H1 (cell line): ENCODE measurements at regions not wholly inside any gene's neighbourhood (a gene's known extent, or its start where the extent isn't known, plus 50 kb on each side); places are given as distances from the start of the nearest gene placed in this dataset.

ENCODE experiments used
- CTCF ChIA-PET: fragments of 300-600 bp; sonication (Branson Sonifier 250); formaldehyde crosslinking; loops from one replicate; lab custom pipeline; 2021; ENCODE audit not compliant: partially characterized antibody; lab: Charles Lee
- POLR2A ChIA-PET: fragments of 300-600 bp; sonication (Branson Sonifier 250); formaldehyde crosslinking; loops from one replicate; lab custom pipeline; 2021; ENCODE audit warnings: inconsistent platforms; ENCODE audit not compliant: partially characterized antibody; lab: Charles Lee
- DNase-seq, 2 experiments: peaks; one replicate each; pipeline versions ENCODE4 v3.0.0 to v3.0.0-alpha.2; 2010 to 2022; ENCODE audit warnings: low spot score in 2 of 2, low read depth in 1 of 2, mixed read lengths in 1 of 2
- FAIRE-seq: peaks from 2 replicates; lab custom pipeline; 2011; peaks lifted over from hg19 to GRCh38; lab: Jason Lieb, UNC
- H2AFZ ChIP-seq: 2 replicates; pipeline ENCODE4 v1.8.1; 2012; ENCODE audit warnings: low read length, inconsistent platforms
- H2AK5ac ChIP-seq: 2 replicates; pipeline ENCODE4 v1.6.1; 2013; ENCODE audit warnings: low read depth, low read length
- H2BK120ac ChIP-seq: replicated peaks from 2 replicates; pipeline ENCODE3; 2013; ENCODE audit warnings: low read depth, low read length, inconsistent platforms
- H2BK12ac ChIP-seq: 2 replicates; pipeline ENCODE4 v1.6.1; 2013; ENCODE audit warnings: low read depth, low read length
- H2BK15ac ChIP-seq: 2 replicates; pipeline ENCODE4 v1.6.1; 2013; ENCODE audit warnings: low read length
- H2BK20ac ChIP-seq: 2 replicates; pipeline ENCODE4 v1.6.1; 2013; ENCODE audit warnings: low read length
- H2BK5ac ChIP-seq: 2 replicates; pipeline ENCODE4 v1.6.1; 2013; ENCODE audit warnings: low read depth, low read length
- H3K14ac ChIP-seq: 2 replicates; pipeline ENCODE4 v1.6.1; 2013; ENCODE audit warnings: inconsistent platforms; ENCODE audit not compliant: insufficient read length
- H3K18ac ChIP-seq: 2 replicates; pipeline ENCODE4 v1.6.1; 2013; ENCODE audit warnings: low read length; ENCODE audit errors: extremely low read depth
- H3K23ac ChIP-seq: 2 replicates; pipeline ENCODE4 v1.6.1; 2013; ENCODE audit warnings: inconsistent platforms; ENCODE audit not compliant: insufficient read length
- H3K23me2 ChIP-seq: 2 replicates; pipeline ENCODE4 v1.6.1; 2013; ENCODE audit warnings: low read depth, low read length
- H3K27ac ChIP-seq: 2 replicates; pipeline ENCODE4 v1.6.1; 2011; ENCODE audit warnings: low read depth, low read length, inconsistent platforms
- H3K27me3 ChIP-seq, 4 experiments: replicated peaks in 1 of 4; 1 replicate in 1 of 4; 2 replicates in 3 of 4; pipeline versions ENCODE4 v1.6.1 to v1.8.1; 2011 to 2013; ENCODE audit warnings: low read length in 3 of 4, mild to moderate bottlenecking in 3 of 4, inconsistent platforms in 2 of 4, mixed read lengths in 2 of 4, moderate library complexity in 1 of 4; ENCODE audit not compliant: control insufficient read depth in 3 of 4, insufficient read depth in 3 of 4; ENCODE audit errors: extremely low read depth in 1 of 4
- H3K36me3 ChIP-seq, 4 experiments: 2 replicates each; pipeline versions ENCODE4 v1.6.1 to v1.8.1; 2011 to 2013; ENCODE audit warnings: mild to moderate bottlenecking in 4 of 4, low read length in 3 of 4, moderate library complexity in 2 of 4, control low read depth in 1 of 4, inconsistent platforms in 1 of 4; ENCODE audit not compliant: insufficient read depth in 4 of 4, control insufficient read depth in 2 of 4
- H3K4ac ChIP-seq: replicated peaks from 2 replicates; pipeline ENCODE3; 2013; ENCODE audit warnings: low read length, low read depth, mixed read lengths, inconsistent platforms; ENCODE audit not compliant: insufficient read length
- H3K4me1 ChIP-seq, 4 experiments: replicated peaks in 1 of 4; 1 replicate in 1 of 4; 2 replicates in 3 of 4; pipeline versions ENCODE4 v1.6.1 to v1.8.1; 2011 to 2013; ENCODE audit warnings: low read length in 3 of 4, inconsistent platforms in 2 of 4, mixed read lengths in 1 of 4; ENCODE audit not compliant: insufficient read depth in 4 of 4, control insufficient read depth in 3 of 4
- H3K4me2 ChIP-seq, 2 experiments: 2 replicates each; pipeline versions ENCODE4 v1.6.1 to v1.8.1; 2011 to 2013; ENCODE audit warnings: low read depth in 2 of 2, low read length in 2 of 2, control low read depth in 1 of 2, inconsistent platforms in 1 of 2, mild to moderate bottlenecking in 1 of 2; ENCODE audit not compliant: insufficient read depth in 1 of 2
- H3K4me3 ChIP-seq, 4 experiments: fragments of 200-600, 300-600 bp in 1 of 4; sonication (generic), shearing (Covaris generic), sonication (Bioruptor Twin) in 1 of 4; 2 replicates each; pipeline versions ENCODE4 v1.5.1 to v1.8.1; 2011 to 2016; ENCODE audit warnings: low read length in 4 of 4, low read depth in 3 of 4, control low read depth in 2 of 4, inconsistent platforms in 2 of 4, mild to moderate bottlenecking in 2 of 4, mixed read lengths in 1 of 4, moderate library complexity in 1 of 4; ENCODE audit not compliant: insufficient read depth in 2 of 4; ENCODE audit errors: extremely low read depth in 1 of 4
- H3K56ac ChIP-seq: replicated peaks from 2 replicates; pipeline ENCODE3; 2013; ENCODE audit warnings: low read depth, mild to moderate bottlenecking, mixed read lengths, low read length, inconsistent platforms; ENCODE audit not compliant: insufficient read length
- H3K79me1 ChIP-seq: 2 replicates; pipeline ENCODE4 v1.6.1; 2013; ENCODE audit warnings: low read depth, low read length, control low read depth
- H3K79me2 ChIP-seq, 2 experiments: 2 replicates each; pipeline versions ENCODE4 v1.6.1 to v1.8.1; 2012 to 2013; ENCODE audit warnings: low read length in 2 of 2, mild to moderate bottlenecking in 2 of 2, inconsistent platforms in 1 of 2; ENCODE audit not compliant: insufficient read depth in 2 of 2, control insufficient read depth in 1 of 2
- H3K9ac ChIP-seq, 4 experiments: replicated peaks in 1 of 4; 1 replicate in 1 of 4; 2 replicates in 3 of 4; pipeline versions ENCODE4 v1.6.1 to v1.8.1; 2011 to 2013; ENCODE audit warnings: low read depth in 3 of 4, low read length in 3 of 4, control low read depth in 2 of 4, mild to moderate bottlenecking in 2 of 4, moderate library complexity in 2 of 4, inconsistent platforms in 1 of 4; ENCODE audit errors: extremely low read depth in 1 of 4
- H3K9me3 ChIP-seq, 2 experiments: 2 replicates each; pipeline versions ENCODE4 v1.6.1 to v1.8.1; 2012 to 2013; ENCODE audit warnings: mild to moderate bottlenecking in 2 of 2, moderate library complexity in 2 of 2, control low read depth in 1 of 2, inconsistent platforms in 1 of 2, low read depth in 1 of 2, low read length in 1 of 2, mixed read lengths in 1 of 2; ENCODE audit not compliant: insufficient read depth in 2 of 2
- H4K20me1 ChIP-seq, 2 experiments: replicated peaks in 1 of 2; 2 replicates each; pipeline versions ENCODE3 to v1.8.1; 2011 to 2013; ENCODE audit warnings: inconsistent platforms in 2 of 2, low read length in 2 of 2, mild to moderate bottlenecking in 1 of 2; ENCODE audit not compliant: insufficient read depth in 2 of 2, control insufficient read depth in 1 of 2
- H4K5ac ChIP-seq: 2 replicates; pipeline ENCODE4 v1.6.1; 2013; ENCODE audit warnings: low read length, low read depth, mixed read lengths, inconsistent platforms; ENCODE audit not compliant: insufficient read length
- H4K8ac ChIP-seq: 2 replicates; pipeline ENCODE4 v1.8.0; 2013; ENCODE audit warnings: mild to moderate bottlenecking, moderate library complexity, low read length, inconsistent platforms; ENCODE audit not compliant: insufficient read depth; ENCODE audit errors: extremely low read depth
- H4K91ac ChIP-seq: replicated peaks from 2 replicates; pipeline ENCODE3; 2013; ENCODE audit warnings: low read length, mixed read lengths, inconsistent platforms; ENCODE audit not compliant: insufficient read length
- CHD1 ChIP-seq: IDR thresholded peaks from 2 replicates; pipeline ENCODE4 v1.6.1; 2012; ENCODE audit warnings: low read depth, low read length, improper control_type of control experiment
- CHD2 ChIP-seq: IDR thresholded peaks from 2 replicates; pipeline ENCODE4 v1.6.1; 2012; ENCODE audit warnings: low read length, improper control_type of control experiment
- CREB1 ChIP-seq: IDR thresholded peaks from 2 replicates; pipeline ENCODE4 v1.6.1; 2012; ENCODE audit warnings: inconsistent platforms
- CTBP2 ChIP-seq: IDR thresholded peaks from 2 replicates; pipeline ENCODE4 v1.7.0; 2011; ENCODE audit warnings: borderline replicate concordance, mild to moderate bottlenecking, moderate library complexity, mixed read lengths, low read length; ENCODE audit not compliant: insufficient read depth, insufficient read length
- EP300 ChIP-seq, 2 experiments: IDR thresholded peaks; 1 replicate in 1 of 2; 2 replicates in 1 of 2; pipeline ENCODE4 v1.6.1; 2011 to 2012; ENCODE audit warnings: low read depth in 2 of 2, low read length in 2 of 2, mild to moderate bottlenecking in 2 of 2, borderline replicate concordance in 1 of 2, inconsistent platforms in 1 of 2, moderate library complexity in 1 of 2
- HDAC2 ChIP-seq, 2 experiments: fragments of 300-600 bp in 1 of 2; sonication (generic) in 1 of 2; IDR thresholded peaks; 2 replicates each; pipeline ENCODE4 v1.6.1; 2011 to 2012; ENCODE audit warnings: low read depth in 2 of 2, low read length in 2 of 2, mild to moderate bottlenecking in 2 of 2, moderate library complexity in 2 of 2, borderline replicate concordance in 1 of 2, inconsistent platforms in 1 of 2
- MAFK ChIP-seq: IDR thresholded peaks from 2 replicates; pipeline ENCODE4 v1.6.1; 2012; ENCODE audit warnings: low read depth, mild to moderate bottlenecking, improper control_type of control experiment, low read length
- NRF1 ChIP-seq: IDR thresholded peaks from 2 replicates; pipeline ENCODE4 v1.6.1; 2011; ENCODE audit warnings: mild to moderate bottlenecking, low read depth, low read length, improper control_type of control experiment
- RBBP5 ChIP-seq: IDR thresholded peaks from 2 replicates; pipeline ENCODE4 v1.7.1; 2012; ENCODE audit warnings: low read depth, mild to moderate bottlenecking, inconsistent platforms, low read length, moderate library complexity, borderline replicate concordance
- SAP30 ChIP-seq: fragments of 300-600 bp; sonication (generic); IDR thresholded peaks from 2 replicates; pipeline ENCODE4 v1.7.1; 2012; ENCODE audit warnings: low read length, moderate library complexity, mild to moderate bottlenecking, inconsistent platforms; ENCODE audit not compliant: insufficient read depth, insufficient replicate concordance
- SIRT6 ChIP-seq: IDR thresholded peaks from one replicate; pipeline ENCODE4 v1.7.1; 2012; ENCODE audit warnings: low read length, inconsistent platforms
- SIX5 ChIP-seq: IDR thresholded peaks from 2 replicates; pipeline ENCODE4 v1.6.1; 2011; ENCODE audit warnings: mild to moderate bottlenecking, low read depth, low read length
- SUZ12 ChIP-seq: fragments of 200-600 bp; sonication (generic); IDR thresholded peaks from 2 replicates; pipeline ENCODE4 v1.6.1; 2012; ENCODE audit warnings: mild to moderate bottlenecking, inconsistent platforms, low read length, moderate library complexity, mixed read lengths
- TAF1 ChIP-seq: IDR thresholded peaks from 2 replicates; pipeline ENCODE4 v1.6.1; 2011; ENCODE audit warnings: mild to moderate bottlenecking, low read depth, low read length
- TBP ChIP-seq: IDR thresholded peaks from 2 replicates; pipeline ENCODE4 v1.6.1; 2011; ENCODE audit warnings: low read depth, low read length, improper control_type of control experiment
- TEAD4 ChIP-seq: IDR thresholded peaks from 2 replicates; pipeline ENCODE4 v1.6.1; 2012; ENCODE audit warnings: low read depth, low read length, inconsistent platforms, mixed read lengths

DNA sequence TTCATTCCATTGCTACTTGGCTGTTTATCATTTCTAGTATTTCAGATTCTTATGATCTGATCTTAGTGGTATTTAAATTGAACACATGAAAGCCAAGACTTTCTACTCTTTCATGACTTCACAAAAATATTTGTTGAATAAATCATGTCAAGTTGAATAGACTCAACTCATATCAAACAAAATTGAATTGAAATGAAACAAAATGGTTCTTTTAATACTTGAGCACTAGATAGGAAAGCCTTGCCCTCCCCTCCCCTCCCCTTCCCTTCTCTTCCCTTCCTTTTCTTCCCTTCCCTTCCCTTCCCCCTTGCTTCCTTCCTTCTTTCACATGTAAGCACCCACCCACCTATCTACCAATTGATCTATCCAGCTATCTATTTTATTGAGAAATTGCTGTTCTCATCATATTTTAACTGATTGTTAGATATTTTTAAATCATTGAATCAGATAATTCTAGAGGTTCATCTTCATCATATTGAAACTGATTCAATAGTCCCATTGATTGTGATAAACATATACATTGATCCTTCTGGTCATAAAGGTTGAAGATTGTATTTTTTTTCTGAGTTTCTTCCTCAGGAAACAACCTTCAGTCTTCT, 2015.9 kb downstream of the LRRC4C start:
- FAIRE-seq (no peak), DNase-seq (no peak)
- no peak overlapping the region for H2AK5ac ChIP-seq
- H2BK120ac ChIP-seq = no peak overlapping the region
- no peak overlapping the region for H3K9ac ChIP-seq
- no peak overlapping the region for H4K91ac ChIP-seq
- no peak overlapping the region for H3K56ac ChIP-seq
- H3K36me3 ChIP-seq = no peaks in the 10 kb centered on the region
- no peak overlapping the region for H3K4me3 ChIP-seq
- POLR2A ChIA-PET = no interaction called here
- no peak overlapping the region for H3K14ac ChIP-seq
- no peak overlapping the region for H2AFZ ChIP-seq
- no peaks in the 10 kb centered on the region for H3K27me3 ChIP-seq
- H2BK15ac ChIP-seq = no peak overlapping the region
- no peaks in the 10 kb centered on the region for H3K79me1 ChIP-seq
- H4K20me1 ChIP-seq = no peaks in the 10 kb centered on the region
- H3K23ac ChIP-seq = no peak overlapping the region
- no peak overlapping the region for H3K27ac ChIP-seq
- H3K79me2 ChIP-seq = no peaks in the 10 kb centered on the region
- H4K8ac ChIP-seq = no peak overlapping the region
- H3K4me1 ChIP-seq = no peaks in the 10 kb centered on the region
- H2BK20ac ChIP-seq = no peak overlapping the region
- no peak overlapping the region for H2BK5ac ChIP-seq
- no peaks in the 10 kb centered on the region for H3K23me2 ChIP-seq
- CTCF ChIA-PET = interaction anchor here (0.6 kb wide), 2 partner anchors 816 to 1504 kb away, joined by 3 to 4 read pairs; no protein-coding TSS in a partner anchor
- no peak overlapping the region for H3K4me2 ChIP-seq
- H3K9me3 ChIP-seq = peaks cover 0 to 6% of the 10 kb centered on the region in 2 experiments; a peak in 1 of 4 replicates
- no peak overlapping the region for H2BK12ac ChIP-seq
- no peak overlapping the region for H4K5ac ChIP-seq
- no peak overlapping the region for H3K4ac ChIP-seq
- H3K18ac ChIP-seq = no peak overlapping the region
- TF ChIP-seq MAFK (no peak), CREB1 (no peak), RBBP5 (no peak), SIX5 (no peak), TAF1 (no peak), EP300 (IDR thresholded peaks at IDR 0.05; ENCODE audit: borderline replicate concordance in 1 of 2, low read depth in 2 of 2, low read length in 2 of 2) (no peak), TEAD4 (no peak), TBP (no peak), CTBP2 (no peak), SUZ12 (no peak), SAP30 (no peak), HDAC2 (IDR thresholded peaks at IDR 0.05; ENCODE audit: borderline replicate concordance in 1 of 2, low read depth in 2 of 2, low read length in 2 of 2) (no peak), NRF1 (no peak), CHD1 (no peak), SIRT6 (no peak), CHD2 (no peak)
